OCI-LY7 (cell line): ENCODE measurements at regions not wholly inside any gene's neighbourhood (a gene's known extent, or its start where the extent isn't known, plus 50 kb on each side); places are given as distances from the start of the nearest gene placed in this dataset.

ENCODE experiments used
- EZH2phosphoT487 ChIP-seq: fragments of 200-600 bp; sonication (generic); IDR thresholded peaks from 2 replicates; pipeline ENCODE4 v1.6.1; 2018; ENCODE audit warnings: low read depth, borderline replicate concordance, mild to moderate bottlenecking, mixed run types, antibody characterized with exemption, low read length, moderate library complexity, mixed read lengths
- TF ChIP-seq, protein P1 (sequence below): fragments of 200-600 bp; sonication (generic); conservative IDR thresholded peaks from 2 replicates; pipeline ENCODE4 v1.5.1; 2014; ENCODE audit warnings: mild to moderate bottlenecking, antibody characterized with exemption, low read length, moderate library complexity, mixed read lengths

DNA sequence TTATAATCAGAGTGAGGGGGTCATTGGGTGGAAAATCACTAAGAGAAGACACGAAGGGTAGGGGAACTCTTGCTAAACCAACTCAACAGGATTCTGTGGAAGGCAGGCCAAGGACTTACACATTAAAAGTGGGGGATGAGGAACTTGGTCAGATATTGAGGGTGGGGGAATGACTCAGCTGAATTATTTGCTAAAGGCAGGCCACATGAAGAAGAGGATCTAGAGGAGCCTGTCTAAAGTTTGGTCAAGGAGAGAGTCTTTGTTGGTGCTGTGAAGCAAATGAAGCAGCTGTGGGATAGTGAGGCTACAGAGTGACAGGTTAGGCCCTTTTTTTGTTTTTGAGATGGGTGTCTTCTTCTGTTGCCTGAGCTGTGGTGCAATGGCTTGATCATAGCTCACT is 63.9 kb upstream of the SPRY4 start:
- no peak for TF ChIP-seq EZH2phosphoT487
- TF ChIP-seq, protein P1, sequence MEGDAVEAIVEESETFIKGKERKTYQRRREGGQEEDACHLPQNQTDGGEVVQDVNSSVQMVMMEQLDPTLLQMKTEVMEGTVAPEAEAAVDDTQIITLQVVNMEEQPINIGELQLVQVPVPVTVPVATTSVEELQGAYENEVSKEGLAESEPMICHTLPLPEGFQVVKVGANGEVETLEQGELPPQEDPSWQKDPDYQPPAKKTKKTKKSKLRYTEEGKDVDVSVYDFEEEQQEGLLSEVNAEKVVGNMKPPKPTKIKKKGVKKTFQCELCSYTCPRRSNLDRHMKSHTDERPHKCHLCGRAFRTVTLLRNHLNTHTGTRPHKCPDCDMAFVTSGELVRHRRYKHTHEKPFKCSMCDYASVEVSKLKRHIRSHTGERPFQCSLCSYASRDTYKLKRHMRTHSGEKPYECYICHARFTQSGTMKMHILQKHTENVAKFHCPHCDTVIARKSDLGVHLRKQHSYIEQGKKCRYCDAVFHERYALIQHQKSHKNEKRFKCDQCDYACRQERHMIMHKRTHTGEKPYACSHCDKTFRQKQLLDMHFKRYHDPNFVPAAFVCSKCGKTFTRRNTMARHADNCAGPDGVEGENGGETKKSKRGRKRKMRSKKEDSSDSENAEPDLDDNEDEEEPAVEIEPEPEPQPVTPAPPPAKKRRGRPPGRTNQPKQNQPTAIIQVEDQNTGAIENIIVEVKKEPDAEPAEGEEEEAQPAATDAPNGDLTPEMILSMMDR = no peak
